Stomach (tissue), 8 donors: ENCODE measurements at regions not wholly inside any gene's neighbourhood (a gene's known extent, or its start where the extent isn't known, plus 50 kb on each side); places are given as distances from the start of the nearest gene placed in this dataset.

Source experiments
- DNase-seq, 2 donors: peaks; one replicate each; pipeline versions ENCODE4 v3.0.0 to v3.0.0-alpha.2; 2013 to 2019
- H3K27ac ChIP-seq, 5 donors: fragments of 200-600 bp in 4 of 5; sonication (generic) in 4 of 5; one replicate each; pipeline ENCODE4 v1.5.1; 2013 to 2019; ENCODE audit warnings: mild to moderate bottlenecking in 1 of 5, moderate library complexity in 1 of 5
- H3K27me3 ChIP-seq, 3 donors: fragments of 200-600 bp; sonication (generic); one replicate each; pipeline ENCODE4 v1.5.1; 2017 to 2019; ENCODE audit warnings: mixed run types in 1 of 3
- H3K36me3 ChIP-seq, 4 donors: fragments of 200-600 bp; sonication (generic); 1 replicate in 3 of 4; 2 replicates in 1 of 4; pipeline ENCODE4 v1.5.1; 2016 to 2019
- H3K4me1 ChIP-seq, 4 donors: fragments of 200-600 bp; sonication (generic); one replicate each; pipeline ENCODE4 v1.5.1; 2016 to 2019
- H3K4me3 ChIP-seq, 4 donors: fragments of 200-600 bp; sonication (generic) in 3 of 4; one replicate each; pipeline ENCODE4 v1.5.1; 2016 to 2019; ENCODE audit warnings: mild to moderate bottlenecking in 1 of 4
- H3K9me3 ChIP-seq, 4 donors: fragments of 200-600 bp; sonication (generic); one replicate each; pipeline ENCODE4 v1.5.1; 2016 to 2019
- EP300 ChIP-seq: sonication (generic); formaldehyde crosslinking; IDR thresholded peaks from one replicate; pipeline ENCODE4 v1.6.1; 2017; ENCODE audit warnings: antibody characterized with exemption
- POLR2A ChIP-seq, 4 donors: fragments of 450-650 bp; IDR thresholded peaks; one replicate each; pipeline ENCODE4 v1.6.1; 2016; ENCODE audit warnings: antibody characterized with exemption in 4 of 4, control low read depth in 2 of 4, mild to moderate bottlenecking in 1 of 4, moderate library complexity in 1 of 4
- POLR2AphosphoS5 ChIP-seq, 3 donors: sonication (generic); formaldehyde crosslinking; IDR thresholded peaks; one replicate each; pipeline ENCODE4 v1.6.1; 2016; ENCODE audit warnings: antibody characterized with exemption in 3 of 3
- WGBS, 5 donors: extraction: QIAGEN DNeasy Blood & Tissue Kit in 3 of 5; methylation state at CpG; one replicate each; pipeline versions ENCODE4 v1.1.5 to v1.1.7; 2013 to 2018; 5-methylcytosine and 5-hydroxymethylcytosine counted together
- intact Hi-C: fragments of 100-400 bp; cut with DNase I; formaldehyde crosslinking; loops from one replicate; pipeline ENCODE4 v1.15.1; 2023; ENCODE audit warnings: low total_unique reads
- TF ChIP-seq, protein P1 (sequence below), 7 experiments: fragments of 450-650 bp in 4 of 7; fragments of 200-600 bp in 3 of 7; sonication (generic) in 3 of 7; IDR thresholded peaks; one replicate each; pipeline ENCODE4 v1.5.1; 2016 to 2019; ENCODE audit warnings: antibody characterized with exemption in 7 of 7, control low read depth in 2 of 7, mild to moderate bottlenecking in 1 of 7
- donor health status: healthy with polysubstance abuse.
- donor health status: Bipolar disorder and iron deficiency.
- donor health status: healthy.

- Histone ChIP-seq H3K4me3 (no peak overlapping the region), H3K27ac (no peak overlapping the region), H3K36me3 (no peaks in the 10 kb centered on the region), H3K27me3 (no peaks in the 10 kb centered on the region), H3K9me3 (no peaks in the 10 kb centered on the region), H3K4me1 (no peaks in the 10 kb centered on the region)
- 31 to 84% (median 80%) methylated on average over 2 of the region's 2 CpGs for WGBS, 5 donors
- intact Hi-C loops: no loop called here
- TF ChIP-seq POLR2AphosphoS5 (IDR thresholded peaks at IDR 0.05) (no peak), POLR2A (IDR thresholded peaks at IDR 0.05) (no peak), EP300 (no peak)
- TF ChIP-seq, protein P1, sequence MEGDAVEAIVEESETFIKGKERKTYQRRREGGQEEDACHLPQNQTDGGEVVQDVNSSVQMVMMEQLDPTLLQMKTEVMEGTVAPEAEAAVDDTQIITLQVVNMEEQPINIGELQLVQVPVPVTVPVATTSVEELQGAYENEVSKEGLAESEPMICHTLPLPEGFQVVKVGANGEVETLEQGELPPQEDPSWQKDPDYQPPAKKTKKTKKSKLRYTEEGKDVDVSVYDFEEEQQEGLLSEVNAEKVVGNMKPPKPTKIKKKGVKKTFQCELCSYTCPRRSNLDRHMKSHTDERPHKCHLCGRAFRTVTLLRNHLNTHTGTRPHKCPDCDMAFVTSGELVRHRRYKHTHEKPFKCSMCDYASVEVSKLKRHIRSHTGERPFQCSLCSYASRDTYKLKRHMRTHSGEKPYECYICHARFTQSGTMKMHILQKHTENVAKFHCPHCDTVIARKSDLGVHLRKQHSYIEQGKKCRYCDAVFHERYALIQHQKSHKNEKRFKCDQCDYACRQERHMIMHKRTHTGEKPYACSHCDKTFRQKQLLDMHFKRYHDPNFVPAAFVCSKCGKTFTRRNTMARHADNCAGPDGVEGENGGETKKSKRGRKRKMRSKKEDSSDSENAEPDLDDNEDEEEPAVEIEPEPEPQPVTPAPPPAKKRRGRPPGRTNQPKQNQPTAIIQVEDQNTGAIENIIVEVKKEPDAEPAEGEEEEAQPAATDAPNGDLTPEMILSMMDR (IDR thresholded peaks at IDR 0.05): no peak
- DNase-seq: no peak
Observed at GRCh38 chr3:178465260-178466180, 70.7 kb upstream of the KCNMB2 start.

- intact Hi-C loops: no loop called here
- no peaks in the 10 kb centered on the region for H3K27me3 ChIP-seq
- H3K4me3 ChIP-seq: no peak overlapping the region
- no peaks in the 10 kb centered on the region for H3K36me3 ChIP-seq
- no peak overlapping the region for H3K27ac ChIP-seq
- no peak for DNase-seq
- no peaks in the 10 kb centered on the region for H3K9me3 ChIP-seq
- no peaks in the 10 kb centered on the region for H3K4me1 ChIP-seq
- TF ChIP-seq EP300: no peak
Observed at GRCh38 chr3:178472941-178473340, 63.3 kb upstream of the KCNMB2 start.

- no peaks in the 10 kb centered on the region for H3K36me3 ChIP-seq
- DNase-seq: no peak
- no peak overlapping the region for H3K27ac ChIP-seq
- H3K27me3 ChIP-seq: no peaks in the 10 kb centered on the region
- TF ChIP-seq POLR2AphosphoS5 (IDR thresholded peaks at IDR 0.05) (no peak), POLR2A (IDR thresholded peaks at IDR 0.05) (no peak), EP300 (no peak)
- TF ChIP-seq, protein P1 (IDR thresholded peaks at IDR 0.05): no peak
- H3K9me3 ChIP-seq: no peaks in the 10 kb centered on the region
- no peak overlapping the region for H3K4me3 ChIP-seq
- H3K4me1 ChIP-seq: no peaks in the 10 kb centered on the region
- WGBS, 5 donors: 18 to 22% (median 21%) methylated on average over 4 of the region's 4 CpGs
- intact Hi-C loops: no loop called here
Observed at GRCh38 chr3:178474526-178474925, 61.7 kb upstream of the KCNMB2 start.

DNA sequence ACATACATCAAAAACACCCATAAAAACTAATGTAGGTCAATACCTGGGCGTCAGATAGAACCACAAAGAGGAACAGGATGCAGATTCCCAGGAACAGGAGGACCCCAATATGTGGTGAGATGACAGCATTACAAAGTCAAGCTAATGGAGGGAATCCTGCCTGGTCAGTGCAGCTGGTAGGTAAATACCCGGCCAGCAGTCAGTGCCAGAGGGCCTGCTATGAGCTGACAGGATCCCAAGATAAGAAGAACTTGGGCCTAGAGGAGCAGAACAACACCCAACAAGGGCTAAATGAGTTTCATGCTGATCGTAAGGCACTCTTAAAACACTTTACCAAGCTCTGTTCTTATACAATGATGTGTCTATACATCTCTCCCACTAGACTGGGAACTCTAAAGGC is 61.2 kb upstream of the KCNMB2 start:
- WGBS, 5 donors: 62 to 75% (median 70%) methylated on average over 3 of the region's 3 CpGs
- no peaks in the 10 kb centered on the region for H3K9me3 ChIP-seq
- H3K27me3 ChIP-seq: no peaks in the 10 kb centered on the region
- no peaks in the 10 kb centered on the region for H3K4me1 ChIP-seq
- no peak overlapping the region for H3K4me3 ChIP-seq
- H3K27ac ChIP-seq: no peak overlapping the region
- intact Hi-C loops: no loop called here
- no peak for TF ChIP-seq POLR2A (IDR thresholded peaks at IDR 0.05)
- TF ChIP-seq, protein P1 (IDR thresholded peaks at IDR 0.05): no peak
- TF ChIP-seq POLR2AphosphoS5 (IDR thresholded peaks at IDR 0.05): no peak
- no peak for TF ChIP-seq EP300
- H3K36me3 ChIP-seq: no peaks in the 10 kb centered on the region
- DNase-seq: peak in 1 of 2 donors; percentile 28

DNA sequence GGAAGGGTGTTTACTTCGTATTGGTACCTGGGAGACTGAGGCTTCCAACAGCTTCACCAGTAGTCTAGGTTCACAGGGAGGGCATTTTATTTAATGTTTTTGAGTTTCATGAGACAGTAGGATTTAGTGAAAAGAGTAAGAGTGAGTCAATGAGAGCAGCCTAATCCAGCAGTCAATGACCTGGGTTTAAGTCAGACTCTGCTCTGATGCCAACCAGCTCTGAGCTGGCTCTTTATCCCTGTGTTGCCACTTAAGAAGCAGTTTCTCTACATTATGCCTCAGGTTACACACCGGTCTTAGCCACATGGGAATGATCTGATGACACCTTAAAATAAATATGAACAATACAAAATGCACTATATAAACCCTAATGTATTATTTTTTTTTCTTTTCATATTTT is 59.4 kb upstream of the KCNMB2 start:
- H3K27me3 ChIP-seq: no peaks in the 10 kb centered on the region
- no peaks in the 10 kb centered on the region for H3K4me1 ChIP-seq
- intact Hi-C loops: no loop called here
- TF ChIP-seq POLR2A (IDR thresholded peaks at IDR 0.05) (no peak), EP300 (no peak), POLR2AphosphoS5 (IDR thresholded peaks at IDR 0.05) (no peak)
- TF ChIP-seq, protein P1 (IDR thresholded peaks at IDR 0.05): no peak
- no peak overlapping the region for H3K27ac ChIP-seq
- no peaks in the 10 kb centered on the region for H3K36me3 ChIP-seq
- 73 to 87% (median 85%) methylated on average over 2 of the region's 2 CpGs for WGBS, 5 donors
- no peaks in the 10 kb centered on the region for H3K9me3 ChIP-seq
- no peak for DNase-seq
- H3K4me3 ChIP-seq: no peak overlapping the region
